GM12878 (cell line): ENCODE measurements at regions not wholly inside any gene's neighbourhood (a gene's known extent, or its start where the extent isn't known, plus 50 kb on each side); places are given as distances from the start of the nearest gene placed in this dataset.

Experiments used
- BRCA1 ChIP-seq: IDR thresholded peaks from 2 replicates; pipeline ENCODE4 v1.6.1; 2011; ENCODE audit warnings: low read depth, low read length, improper control_type of control experiment
- ESRRA ChIP-seq: IDR thresholded peaks from 2 replicates; pipeline ENCODE4 v1.6.1; 2012; ENCODE audit warnings: mild to moderate bottlenecking, low read length, improper control_type of control experiment
- PAX5 ChIP-seq: IDR thresholded peaks from 2 replicates; pipeline ENCODE4 v1.6.1; 2011; ENCODE audit warnings: low read depth, low read length, borderline replicate concordance
- POLR2A ChIP-seq: IDR thresholded peaks from 2 replicates; pipeline ENCODE4 v1.6.1; 2011; ENCODE audit warnings: low read depth, mild to moderate bottlenecking, low read length

DNA sequence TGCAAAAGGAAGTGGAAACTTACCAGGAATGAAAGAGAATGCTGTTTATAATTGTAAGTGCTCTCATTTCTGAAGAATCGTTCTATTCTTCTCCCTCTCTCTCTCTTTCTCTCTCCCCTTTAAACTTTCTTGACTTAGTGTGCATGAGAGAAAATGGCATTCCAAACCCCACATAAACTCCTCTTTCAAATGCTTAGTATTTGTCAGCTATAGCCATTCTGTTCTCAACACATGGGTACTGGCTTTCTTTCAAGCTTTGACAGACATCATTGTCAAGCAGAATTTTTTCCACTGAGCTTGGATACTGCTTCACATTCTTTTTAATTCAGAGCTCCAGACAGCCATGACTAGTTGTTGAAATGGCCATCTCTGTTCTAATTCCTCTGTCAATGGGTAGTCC is 51.1 kb upstream of the PREP start:
- TF ChIP-seq POLR2A (no peak), PAX5 (no peak), ESRRA (no peak), BRCA1 (no peak)
